Fibroblast of pulmonary artery (primary cell): ENCODE measurements at regions not wholly inside any gene's neighbourhood (a gene's known extent, or its start where the extent isn't known, plus 50 kb on each side); places are given as distances from the start of the nearest gene placed in this dataset.

Experiments used
- DNase-seq: peaks from one replicate; pipeline ENCODE4 v3.0.0-alpha.2; 2010; ENCODE audit warnings: low read depth
- H3K4me3 ChIP-seq: replicated peaks from 2 replicates; pipeline ENCODE4 v1.5.1; 2011; ENCODE audit warnings: low read depth, mild to moderate bottlenecking, control low read depth, low read length, moderate library complexity
- CTCF ChIP-seq: IDR thresholded peaks from 2 replicates; pipeline ENCODE4 v1.5.1; 2011; ENCODE audit warnings: mild to moderate bottlenecking, control low read depth, low read length, inconsistent platforms; ENCODE audit errors: missing control alignments

- no peak overlapping the region for H3K4me3 ChIP-seq
- no peak for DNase-seq
- TF ChIP-seq CTCF, result no peak
Measured at GRCh38 chr13:106243011-106243565, 292.4 kb downstream of the EFNB2 start.

- no peak for TF ChIP-seq CTCF
- no peak overlapping the region for H3K4me3 ChIP-seq
Measured at GRCh38 chr13:106241974-106242953, 293.2 kb downstream of the EFNB2 start.

GRCh38 chr13:106238690-106239089 is 296.8 kb downstream of the EFNB2 start:
- no peak for TF ChIP-seq CTCF
- H3K4me3 ChIP-seq, result no peak overlapping the region
- no peak for DNase-seq

More at GRCh38 chr13:106241974-106242953, 293.2 kb downstream of the EFNB2 start:
- DNase-seq, result no peak

- DNase-seq, result no peak
- TF ChIP-seq CTCF, result no peak
Measured at GRCh38 chr13:106234636-106235035, 300.8 kb downstream of the EFNB2 start.

GRCh38 chr13:106233134-106233735 is 302.2 kb downstream of the EFNB2 start:
- DNase-seq, result no peak
- no peak for TF ChIP-seq CTCF
- H3K4me3 ChIP-seq, result no peak overlapping the region

More at GRCh38 chr13:106234636-106235035, 300.8 kb downstream of the EFNB2 start:
- H3K4me3 ChIP-seq, result no peak overlapping the region

- DNase-seq, result no peak
- no peak for TF ChIP-seq CTCF
- H3K4me3 ChIP-seq, result no peak overlapping the region
Measured at GRCh38 chr13:106232681-106233080, 302.8 kb downstream of the EFNB2 start.
